B cell (primary cell): ENCODE measurements at regions not wholly inside any gene's neighbourhood (a gene's known extent, or its start where the extent isn't known, plus 50 kb on each side); places are given as distances from the start of the nearest gene placed in this dataset.
"Not testable (repeated sequence)": the region's sequence is repeated elsewhere in the genome, so short reads cannot be mapped to it uniquely, and the experiment has no call there.

Experiments
- EZH2 ChIP-seq: IDR thresholded peaks from 2 replicates; pipeline ENCODE4 v1.6.1; 2012; ENCODE audit warnings: borderline replicate concordance, low read depth, mild to moderate bottlenecking, moderate library complexity, low read length; ENCODE audit not compliant: insufficient read depth, poor library complexity, severe bottlenecking
- TF ChIP-seq, protein P1 (sequence below): fragments of 200-600 bp; IDR thresholded peaks from one replicate; pipeline ENCODE4 v1.8.0; 2022; ENCODE audit warnings: antibody characterized with exemption, mild to moderate bottlenecking

DNA sequence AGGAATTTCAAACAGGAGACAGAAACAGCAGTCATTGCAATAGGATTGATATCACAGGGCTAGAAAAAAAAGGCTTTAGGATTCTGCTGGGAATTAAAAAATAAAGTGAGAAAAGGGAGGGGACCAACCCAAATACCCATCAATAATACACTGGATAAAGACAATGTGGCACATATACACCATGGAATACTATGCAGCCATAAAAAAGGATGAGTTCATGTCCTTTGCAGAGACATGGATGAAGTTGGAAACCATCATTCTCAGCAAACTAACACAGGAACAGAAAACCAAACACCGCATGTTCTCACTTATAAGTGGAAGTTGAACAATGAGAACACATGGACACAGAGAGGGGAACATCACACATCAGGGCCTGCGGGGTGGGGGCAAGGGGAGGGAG, 86.9 kb upstream of the ODAD2 start:
- TF ChIP-seq, protein P1, sequence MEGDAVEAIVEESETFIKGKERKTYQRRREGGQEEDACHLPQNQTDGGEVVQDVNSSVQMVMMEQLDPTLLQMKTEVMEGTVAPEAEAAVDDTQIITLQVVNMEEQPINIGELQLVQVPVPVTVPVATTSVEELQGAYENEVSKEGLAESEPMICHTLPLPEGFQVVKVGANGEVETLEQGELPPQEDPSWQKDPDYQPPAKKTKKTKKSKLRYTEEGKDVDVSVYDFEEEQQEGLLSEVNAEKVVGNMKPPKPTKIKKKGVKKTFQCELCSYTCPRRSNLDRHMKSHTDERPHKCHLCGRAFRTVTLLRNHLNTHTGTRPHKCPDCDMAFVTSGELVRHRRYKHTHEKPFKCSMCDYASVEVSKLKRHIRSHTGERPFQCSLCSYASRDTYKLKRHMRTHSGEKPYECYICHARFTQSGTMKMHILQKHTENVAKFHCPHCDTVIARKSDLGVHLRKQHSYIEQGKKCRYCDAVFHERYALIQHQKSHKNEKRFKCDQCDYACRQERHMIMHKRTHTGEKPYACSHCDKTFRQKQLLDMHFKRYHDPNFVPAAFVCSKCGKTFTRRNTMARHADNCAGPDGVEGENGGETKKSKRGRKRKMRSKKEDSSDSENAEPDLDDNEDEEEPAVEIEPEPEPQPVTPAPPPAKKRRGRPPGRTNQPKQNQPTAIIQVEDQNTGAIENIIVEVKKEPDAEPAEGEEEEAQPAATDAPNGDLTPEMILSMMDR: not testable (repeated sequence)
- not testable (repeated sequence) for TF ChIP-seq EZH2
